HG02885 (cell line): ENCODE measurements at regions not wholly inside any gene's neighbourhood (a gene's known extent, or its start where the extent isn't known, plus 50 kb on each side); places are given as distances from the start of the nearest gene placed in this dataset.

Source experiments
- ATAC-seq: cut with Tn5 transposase; IDR thresholded peaks from one replicate; pipeline ENCODE4 v1.9.1; 2021; ENCODE audit warnings: mild to moderate bottlenecking; ENCODE audit not compliant: unreplicated experiment, poor library complexity

GRCh38 chr2:66874411-66874810 lies 439.5 kb downstream of the MEIS1 start:
- no peak for ATAC-seq

DNA sequence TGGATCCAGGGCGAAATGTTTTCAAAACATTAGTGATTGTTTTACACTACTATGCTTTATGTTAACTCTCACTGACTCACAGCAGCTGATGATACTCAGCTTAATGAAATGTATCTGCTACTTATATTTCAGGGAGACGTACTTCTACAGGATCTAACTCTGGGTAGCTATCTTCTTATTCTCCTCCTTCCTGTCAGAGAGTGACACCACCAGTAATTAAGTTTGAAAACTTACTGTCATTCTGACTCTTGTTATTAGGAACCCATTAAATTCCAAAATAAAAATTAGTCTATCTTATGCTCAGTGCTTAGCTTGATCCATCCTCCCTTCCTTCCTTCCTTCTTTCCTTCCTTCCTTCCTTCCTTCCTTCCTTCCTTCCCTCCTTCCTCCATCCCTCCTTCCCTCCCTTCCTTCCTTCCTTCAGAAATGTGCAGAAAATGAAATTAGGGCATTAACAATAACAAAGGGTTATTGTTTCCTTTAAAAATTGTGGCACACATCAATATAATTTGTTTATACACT lies 441.1 kb downstream of the MEIS1 start:
- ATAC-seq, result no peak

DNA sequence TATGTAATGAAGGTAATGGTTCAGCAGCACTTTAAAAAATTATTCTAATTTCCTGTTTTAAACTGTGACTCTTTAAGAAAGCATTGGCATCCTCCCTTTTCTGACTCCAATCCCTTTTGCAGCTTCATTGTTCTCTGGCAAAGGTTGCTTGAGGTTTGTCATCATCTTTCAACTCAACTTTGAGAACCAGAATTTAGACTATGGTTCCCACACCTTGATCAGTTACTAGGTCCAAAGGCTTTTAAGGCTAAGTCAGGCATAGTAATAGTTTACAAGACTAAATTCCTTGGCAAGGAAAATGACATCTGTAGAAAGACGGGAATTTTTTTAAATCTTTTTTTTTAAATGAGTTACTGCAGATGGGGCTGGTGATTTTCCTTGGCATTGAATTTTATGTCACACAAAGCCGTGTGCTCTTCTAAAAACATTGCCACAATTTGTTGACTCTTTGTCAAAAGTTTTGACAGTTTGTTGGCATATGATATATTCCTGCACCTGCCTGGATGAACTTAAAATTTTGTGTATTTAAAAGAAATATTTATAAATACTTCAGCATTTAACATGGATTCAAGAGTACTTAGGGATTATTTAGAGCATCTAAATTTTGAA lies 451.0 kb downstream of the MEIS1 start:
- ATAC-seq, result no peak

- ATAC-seq, result no peak
Measured at GRCh38 chr2:66888246-66888645, 453.3 kb downstream of the MEIS1 start.

GRCh38 chr2:66888791-66889631 lies 454.1 kb downstream of the MEIS1 start:
- ATAC-seq, result no peak

- no peak for ATAC-seq
Measured at GRCh38 chr2:66889632-66889882, 454.6 kb downstream of the MEIS1 start.

DNA sequence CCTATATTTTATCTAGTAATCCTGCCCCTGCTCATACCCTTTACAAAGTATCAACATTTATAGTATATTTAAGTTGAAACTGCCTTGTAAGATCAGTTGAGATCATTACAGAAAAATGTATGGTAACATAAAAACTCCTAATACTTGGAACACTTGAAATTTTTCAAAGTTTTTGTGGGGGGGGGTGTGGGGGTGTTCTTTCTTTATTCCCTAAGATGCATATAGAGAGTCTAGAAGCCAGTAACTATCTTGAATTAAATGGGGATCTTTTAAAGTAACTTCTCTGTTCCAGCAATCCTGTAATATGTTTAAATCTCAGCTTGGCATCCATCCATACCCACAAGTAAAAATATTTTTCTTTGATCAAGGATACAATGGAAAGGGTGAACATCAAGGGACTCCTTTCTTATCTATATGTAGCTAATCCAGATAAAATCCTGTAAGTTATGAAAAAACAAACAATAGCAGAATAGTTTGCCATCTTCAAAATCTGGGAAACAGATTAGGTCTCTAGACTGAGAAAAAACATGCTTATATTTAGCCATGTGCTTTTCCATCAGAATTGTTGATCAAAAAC lies 455.3 kb downstream of the MEIS1 start:
- ATAC-seq, result no peak

- no peak for ATAC-seq
Measured at GRCh38 chr2:66895206-66895605, 460.3 kb downstream of the MEIS1 start.

DNA sequence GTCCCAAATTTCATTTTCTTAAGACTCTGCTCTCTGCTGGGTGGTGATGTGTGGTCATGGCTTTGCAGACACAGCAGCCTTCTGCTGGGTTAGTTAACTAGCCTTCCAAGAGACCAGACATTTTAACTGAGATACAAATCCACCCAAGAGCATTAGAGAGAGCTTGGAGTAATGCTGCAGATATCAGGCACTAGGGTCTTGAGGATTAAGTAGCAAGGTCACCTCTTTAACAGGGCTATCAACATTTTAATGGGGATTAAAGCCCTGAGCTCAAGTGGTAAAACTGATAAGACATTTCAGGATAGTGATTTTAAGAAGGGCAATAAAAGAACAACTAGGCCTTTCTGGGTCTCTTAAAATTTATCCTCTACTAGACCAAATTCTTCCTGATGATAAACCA lies 461.2 kb downstream of the MEIS1 start:
- no peak for ATAC-seq

- ATAC-seq, result no peak
Measured at GRCh38 chr2:66897181-66897580, 462.3 kb downstream of the MEIS1 start.

DNA sequence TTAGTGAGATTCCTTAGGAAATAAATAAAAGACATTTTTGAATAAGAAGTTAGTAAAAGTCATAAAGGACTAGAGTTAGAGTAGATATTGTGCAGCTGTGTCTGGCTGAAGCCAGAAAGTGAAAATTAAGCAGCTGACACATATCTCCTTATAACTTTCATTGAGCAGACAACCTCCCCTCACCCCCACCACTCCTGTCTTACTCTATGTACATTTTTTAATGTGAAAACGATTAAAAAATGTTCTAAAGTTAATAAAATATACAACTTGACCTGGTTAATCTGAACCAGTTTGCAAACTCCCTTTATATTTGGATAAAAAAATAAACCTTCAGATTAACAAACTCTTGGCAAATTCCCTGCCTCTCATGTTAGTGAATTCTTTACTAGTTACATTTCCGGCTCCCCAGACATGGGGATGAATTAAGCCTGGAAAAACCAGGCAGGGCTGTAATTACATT lies 462.8 kb downstream of the MEIS1 start:
- ATAC-seq, result no peak

GRCh38 chr2:66899109-66899508 lies 464.2 kb downstream of the MEIS1 start:
- no peak for ATAC-seq

GRCh38 chr2:66899648-66900047 lies 464.7 kb downstream of the MEIS1 start:
- ATAC-seq, result no peak

GRCh38 chr2:66901344-66901743 lies 466.4 kb downstream of the MEIS1 start:
- ATAC-seq, result no peak

GRCh38 chr2:66903183-66903582 lies 468.3 kb downstream of the MEIS1 start:
- no peak for ATAC-seq

GRCh38 chr2:66903745-66904465 lies 469.0 kb downstream of the MEIS1 start:
- ATAC-seq, result no peak

DNA sequence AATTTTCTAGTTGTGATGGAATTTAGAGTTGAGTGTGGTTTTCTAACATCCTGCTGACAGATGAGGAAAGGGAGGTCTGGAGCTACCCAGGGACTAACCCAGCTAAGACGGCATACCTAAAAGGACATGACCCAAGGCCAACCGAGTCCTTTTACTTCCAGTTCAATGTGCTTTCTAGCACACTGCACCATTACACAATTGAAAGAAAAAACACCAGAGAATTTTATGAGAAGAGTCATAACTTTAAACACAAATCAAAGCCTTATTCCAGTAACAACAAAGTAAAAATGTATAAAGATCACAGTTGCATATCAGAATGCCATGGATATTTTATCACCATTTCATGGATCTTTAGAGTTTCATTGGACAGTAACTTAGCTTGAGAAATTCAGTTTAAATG lies 480.3 kb downstream of the MEIS1 start:
- ATAC-seq, result no peak

- no peak for ATAC-seq
Measured at GRCh38 chr2:66919286-66919685, 477.8 kb upstream of the ETAA1 start.

DNA sequence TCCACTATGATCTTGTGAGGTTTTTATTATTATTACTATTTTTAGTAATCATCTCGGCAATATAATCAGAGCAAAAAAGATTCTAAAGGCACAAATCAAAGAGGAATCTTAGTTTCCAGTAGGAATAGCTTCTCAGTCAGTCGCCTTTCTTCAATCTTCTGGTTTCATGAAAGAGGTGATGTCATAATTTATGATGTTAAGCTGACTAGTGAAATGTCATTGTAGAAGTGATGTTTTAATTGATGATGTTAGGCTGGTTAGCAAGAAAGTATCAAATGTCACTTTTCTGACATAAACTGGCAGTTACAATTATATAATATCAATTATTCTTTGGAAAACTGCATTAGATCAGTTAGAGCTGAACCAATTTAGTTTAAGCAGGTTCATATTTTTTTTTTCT lies 476.7 kb upstream of the ETAA1 start:
- no peak for ATAC-seq

DNA sequence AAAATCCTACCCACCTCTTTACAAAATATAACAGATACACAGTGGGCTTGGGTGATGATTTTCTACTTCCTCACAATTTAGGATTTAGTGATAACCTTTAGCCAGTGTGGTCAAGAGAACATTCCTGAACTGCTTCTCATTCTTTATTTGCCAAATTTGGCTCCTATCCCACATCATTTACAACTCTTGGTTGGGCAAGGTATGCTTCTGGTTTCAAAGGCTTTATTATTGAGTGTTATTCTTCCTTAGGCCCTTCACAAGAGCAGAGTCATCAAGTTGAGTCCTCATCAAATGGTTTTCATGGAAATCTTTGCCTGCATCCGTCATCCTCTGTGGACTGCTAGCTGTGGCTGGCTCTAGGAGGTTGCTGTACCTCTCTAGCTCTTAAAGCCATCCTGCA lies 472.0 kb upstream of the ETAA1 start:
- ATAC-seq, result no peak

- ATAC-seq, result no peak
Measured at GRCh38 chr2:66926594-66927112, 470.5 kb upstream of the ETAA1 start.
